GM18873 (cell line): ENCODE measurements at regions not wholly inside any gene's neighbourhood (a gene's known extent, or its start where the extent isn't known, plus 50 kb on each side); places are given as distances from the start of the nearest gene placed in this dataset.

Experiments
- ATAC-seq: cut with Tn5 transposase; IDR thresholded peaks from one replicate; pipeline ENCODE4 v1.9.1; 2021; ENCODE audit warnings: mild to moderate bottlenecking, moderate library complexity, moderate number of reproducible peaks; ENCODE audit not compliant: unreplicated experiment, low FRiP score

DNA sequence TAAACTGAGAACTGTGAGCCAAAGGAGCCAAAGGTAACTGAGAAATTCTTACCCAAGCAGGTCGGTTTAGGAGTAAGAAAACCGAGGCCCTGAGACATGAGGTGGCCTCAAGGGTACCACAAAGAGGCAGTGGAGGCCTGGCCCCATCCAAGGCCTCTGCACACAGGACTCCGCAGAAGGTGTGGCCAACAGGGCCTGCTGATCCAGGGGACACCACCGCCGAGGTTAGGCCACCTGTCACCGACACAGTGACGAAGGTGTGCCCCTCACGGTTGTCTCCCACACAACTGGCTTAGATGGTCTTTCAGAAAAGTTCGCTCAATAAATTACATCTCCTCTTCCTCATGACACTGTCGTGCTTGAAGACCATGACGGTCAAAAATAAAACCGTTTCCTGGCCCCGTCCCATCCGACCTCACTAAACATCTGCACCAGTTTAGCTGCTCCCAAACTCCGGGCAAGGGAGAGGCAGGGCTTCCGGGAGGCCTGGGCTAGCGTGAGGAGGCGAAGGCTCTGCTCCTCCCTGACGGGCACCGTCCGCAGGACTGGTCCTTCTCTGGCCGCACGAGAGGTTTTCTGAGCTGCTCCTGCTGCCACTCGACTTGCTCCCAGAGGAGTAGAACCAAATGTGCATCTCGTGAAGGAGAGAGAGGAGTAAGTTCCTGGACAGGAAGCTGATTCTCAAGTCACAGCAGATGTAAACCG is 442.0 kb downstream of the EIPR1 start:
- ATAC-seq = no peak

DNA sequence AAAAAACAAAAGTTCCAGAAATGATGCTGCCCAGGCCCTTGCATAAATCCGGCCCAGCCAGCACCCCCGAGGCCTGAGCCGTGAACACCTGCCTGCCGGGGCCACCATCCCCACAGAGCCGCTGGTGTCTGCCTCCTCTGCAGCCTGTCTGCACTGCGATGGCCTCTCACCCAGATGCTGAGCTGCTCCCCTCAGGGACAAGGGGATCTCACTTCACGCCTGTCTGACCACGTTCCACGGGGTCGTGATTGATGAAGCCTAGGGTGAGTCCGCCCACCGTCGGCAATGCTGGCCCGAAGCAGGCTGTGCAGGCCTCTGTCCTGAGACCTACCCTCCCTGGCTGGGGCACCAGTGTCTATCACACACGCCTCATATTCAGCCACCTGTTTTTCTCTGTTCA is 444.2 kb downstream of the EIPR1 start:
- ATAC-seq = no peak

DNA sequence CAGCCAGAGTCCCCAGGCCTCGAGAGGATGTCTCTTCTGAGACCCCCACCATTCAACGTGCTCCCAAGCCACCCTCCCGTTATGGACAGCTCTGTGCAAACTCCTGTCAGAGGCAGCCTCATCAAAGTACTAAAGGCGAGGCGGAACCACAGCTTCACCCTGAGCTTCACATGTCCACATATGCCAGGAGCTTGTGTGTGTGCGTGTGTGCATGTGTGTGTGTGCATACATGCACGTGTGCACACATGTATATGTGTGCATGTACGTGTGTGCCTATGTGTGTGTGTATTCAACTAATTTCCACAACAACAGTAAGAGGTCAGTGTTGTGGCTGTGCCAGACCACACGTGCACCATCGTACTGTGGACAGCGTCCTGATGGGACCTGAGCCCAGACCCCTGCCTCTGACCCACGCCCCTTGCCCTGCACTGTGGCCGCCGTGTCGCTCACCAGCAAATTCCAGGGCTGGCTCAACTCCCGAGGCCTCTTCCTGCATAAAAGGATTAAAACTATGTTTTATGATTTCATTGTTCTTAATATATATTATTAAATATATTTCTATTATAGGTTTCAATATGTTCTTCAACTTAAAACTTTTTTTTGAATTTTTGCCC is 444.8 kb downstream of the EIPR1 start:
- no peak for ATAC-seq

DNA sequence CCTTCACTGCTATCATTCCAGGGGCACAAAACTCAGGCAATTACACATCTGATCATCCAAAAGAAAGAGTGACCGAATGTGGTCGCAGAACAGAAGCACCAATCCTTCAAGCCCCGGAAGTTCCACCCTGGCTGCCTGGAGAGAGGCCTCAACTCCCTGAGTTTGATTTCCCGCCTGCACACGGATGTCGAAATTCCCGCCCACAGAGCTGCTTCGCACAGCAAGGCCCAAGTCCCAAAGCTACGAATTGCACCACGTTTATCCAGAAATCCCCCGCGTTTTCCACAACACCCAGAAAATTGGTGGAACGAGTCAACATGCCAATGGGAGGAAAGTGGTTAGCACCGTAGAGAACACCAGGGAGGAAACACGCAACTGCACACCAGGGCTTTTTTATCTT is 445.4 kb downstream of the EIPR1 start:
- ATAC-seq = no peak

DNA sequence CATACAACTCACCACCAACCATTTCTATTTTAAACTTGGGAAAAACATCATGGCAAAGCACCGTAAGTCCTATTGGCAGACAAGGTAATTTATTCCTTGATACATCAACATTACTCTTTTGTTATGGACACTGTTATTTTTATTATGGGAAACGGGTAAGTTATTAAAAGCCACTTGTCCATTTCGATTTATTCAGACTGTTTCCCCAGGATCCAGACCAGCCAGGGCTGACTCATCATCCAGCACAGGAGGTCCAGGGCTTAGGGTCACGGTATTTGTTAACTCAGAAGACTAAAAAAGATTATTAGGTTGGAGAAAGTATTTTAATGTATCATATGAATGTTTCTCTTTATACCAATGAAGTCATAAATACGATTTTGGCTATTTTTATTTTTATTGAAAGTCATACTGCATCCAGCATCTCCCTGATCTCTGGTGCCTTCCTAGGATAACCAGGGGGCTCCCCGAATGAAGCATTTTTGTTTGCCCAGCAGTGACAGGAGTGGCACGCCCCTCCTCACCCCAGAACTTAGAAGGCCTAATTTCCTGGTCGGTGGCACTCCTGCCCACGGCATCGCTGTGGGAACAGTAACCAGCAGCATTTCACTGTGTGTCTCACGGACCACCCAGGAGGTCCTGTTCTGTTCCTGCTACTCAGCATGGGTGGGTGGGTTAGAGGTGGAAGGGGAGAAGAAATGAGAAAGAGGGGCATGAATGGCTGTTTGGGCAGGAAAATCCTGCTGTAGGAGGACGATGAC is 446.1 kb downstream of the EIPR1 start:
- ATAC-seq = no peak

DNA sequence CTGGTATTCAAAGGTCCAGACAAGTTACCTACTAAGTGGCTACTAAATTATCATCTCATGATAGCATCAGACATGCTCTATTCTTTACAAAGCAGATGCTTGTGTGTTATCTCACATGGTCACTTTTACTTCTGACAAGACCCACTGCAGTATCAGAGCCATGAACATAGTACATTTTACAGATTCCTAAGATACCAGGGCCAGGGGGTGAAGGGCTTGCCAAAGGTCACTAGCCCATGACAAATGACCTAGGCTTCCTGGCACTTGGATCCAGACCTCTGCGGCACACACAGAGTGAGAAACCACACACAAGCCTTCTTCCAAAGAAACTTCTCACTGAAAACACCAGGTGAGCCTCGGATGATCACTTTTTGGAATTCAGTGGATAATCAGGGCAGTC is 446.8 kb downstream of the EIPR1 start:
- no peak for ATAC-seq

DNA sequence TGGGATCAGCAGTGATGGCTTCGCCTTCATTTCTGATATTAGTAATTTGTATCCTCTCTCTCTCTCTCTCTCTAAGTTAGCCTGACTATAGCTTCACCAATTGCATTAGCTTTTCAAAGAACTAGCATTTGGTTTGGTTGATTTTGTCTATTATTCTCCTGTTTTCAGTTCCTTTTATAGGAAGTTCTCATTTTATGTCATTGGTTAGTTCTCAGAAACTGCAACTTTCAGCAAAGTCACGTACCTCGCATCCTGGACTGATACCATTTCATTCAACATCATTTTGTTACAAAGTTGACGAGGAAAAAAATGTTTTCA is 450.8 kb downstream of the EIPR1 start:
- ATAC-seq = no peak

DNA sequence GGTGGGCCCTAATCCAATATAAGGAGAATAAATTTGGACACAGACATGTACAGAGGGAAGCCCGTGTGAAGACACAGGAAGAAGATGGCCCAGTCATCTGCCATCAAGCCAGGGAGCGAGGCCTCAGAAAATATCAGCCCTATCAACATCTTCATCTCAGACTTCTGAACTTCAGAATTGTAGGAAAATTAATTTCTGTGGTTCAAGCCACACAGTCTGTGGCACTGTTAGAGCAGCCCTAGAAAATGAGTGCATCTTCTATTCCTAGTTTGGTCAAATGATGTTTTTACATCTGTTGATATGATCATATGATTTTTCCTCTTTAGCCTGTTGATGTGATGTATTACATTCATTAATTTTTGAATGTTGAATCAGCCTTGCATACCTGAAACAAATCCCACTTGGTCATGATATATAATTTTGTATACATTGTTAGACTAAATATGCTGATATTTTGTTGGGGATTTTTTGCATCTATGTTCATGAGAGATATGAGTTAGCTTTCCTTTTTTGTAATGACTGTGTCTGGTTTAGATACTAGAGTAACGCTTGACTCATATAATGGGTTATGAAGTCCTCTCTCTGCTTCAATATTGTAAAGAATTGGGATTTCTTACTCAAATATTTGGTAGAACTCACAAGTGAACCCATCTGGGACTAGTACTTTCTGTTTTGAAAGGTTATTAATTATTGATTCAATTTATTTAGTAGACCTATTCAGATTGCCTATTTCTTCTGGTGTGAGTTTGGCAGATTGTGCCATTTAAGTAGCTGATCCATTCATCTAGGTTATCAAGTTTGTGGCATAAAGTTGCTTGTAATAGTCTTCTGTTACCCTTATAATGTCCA is 451.4 kb downstream of the EIPR1 start:
- peak; percentile 83 for ATAC-seq

DNA sequence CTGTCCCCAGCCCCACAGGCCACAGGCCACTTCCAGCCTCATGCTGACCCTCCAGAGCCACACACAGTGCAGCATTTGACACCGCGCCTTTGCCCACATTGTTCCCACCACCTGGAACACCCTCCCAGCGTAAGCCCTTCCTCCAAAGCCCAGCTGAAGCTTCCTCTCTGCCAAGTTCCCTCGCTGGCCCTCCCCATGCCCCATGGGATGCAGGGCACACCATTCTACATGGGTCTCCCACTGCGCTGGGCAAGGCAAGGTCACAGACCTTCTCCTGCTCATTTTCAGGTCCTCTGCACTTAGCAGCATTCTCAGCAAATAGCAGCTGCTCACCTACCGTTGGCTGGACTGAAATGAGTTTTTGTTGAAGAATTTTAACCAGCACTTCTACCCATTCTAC is 455.5 kb downstream of the EIPR1 start:
- ATAC-seq = no peak

DNA sequence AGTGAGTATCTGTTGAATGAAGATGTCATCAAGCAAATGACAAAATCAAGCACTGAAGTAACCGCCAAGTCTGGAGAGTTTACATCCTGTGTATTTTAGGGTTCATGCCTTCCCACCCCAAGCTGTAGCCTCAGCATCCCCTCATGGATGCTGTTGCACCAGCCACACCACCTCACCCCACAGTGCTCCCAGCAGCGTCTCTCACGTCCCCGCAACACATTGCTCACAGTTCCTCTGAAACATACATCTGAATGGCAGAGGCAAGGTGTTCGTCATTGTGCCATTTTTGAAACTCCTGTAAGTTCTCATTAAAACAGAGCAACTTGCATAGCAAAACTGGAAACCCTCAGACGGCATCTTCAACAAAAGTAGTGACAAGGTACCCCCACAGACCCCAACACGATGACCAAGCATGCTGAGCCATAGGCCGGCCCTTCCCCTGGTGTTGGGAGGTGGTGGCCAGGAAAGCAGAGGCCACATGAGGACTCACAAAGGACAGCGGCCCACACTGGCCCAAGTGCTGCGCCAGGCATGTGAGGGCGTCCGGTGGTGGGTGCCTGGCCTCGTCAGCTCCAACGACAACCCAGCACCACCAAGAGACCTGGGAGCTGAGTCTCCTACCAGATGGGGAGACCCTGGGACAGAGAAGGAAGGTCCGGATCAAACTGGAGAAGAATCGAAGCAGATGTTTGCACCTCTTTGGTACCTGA is 456.5 kb downstream of the EIPR1 start:
- ATAC-seq = no peak

DNA sequence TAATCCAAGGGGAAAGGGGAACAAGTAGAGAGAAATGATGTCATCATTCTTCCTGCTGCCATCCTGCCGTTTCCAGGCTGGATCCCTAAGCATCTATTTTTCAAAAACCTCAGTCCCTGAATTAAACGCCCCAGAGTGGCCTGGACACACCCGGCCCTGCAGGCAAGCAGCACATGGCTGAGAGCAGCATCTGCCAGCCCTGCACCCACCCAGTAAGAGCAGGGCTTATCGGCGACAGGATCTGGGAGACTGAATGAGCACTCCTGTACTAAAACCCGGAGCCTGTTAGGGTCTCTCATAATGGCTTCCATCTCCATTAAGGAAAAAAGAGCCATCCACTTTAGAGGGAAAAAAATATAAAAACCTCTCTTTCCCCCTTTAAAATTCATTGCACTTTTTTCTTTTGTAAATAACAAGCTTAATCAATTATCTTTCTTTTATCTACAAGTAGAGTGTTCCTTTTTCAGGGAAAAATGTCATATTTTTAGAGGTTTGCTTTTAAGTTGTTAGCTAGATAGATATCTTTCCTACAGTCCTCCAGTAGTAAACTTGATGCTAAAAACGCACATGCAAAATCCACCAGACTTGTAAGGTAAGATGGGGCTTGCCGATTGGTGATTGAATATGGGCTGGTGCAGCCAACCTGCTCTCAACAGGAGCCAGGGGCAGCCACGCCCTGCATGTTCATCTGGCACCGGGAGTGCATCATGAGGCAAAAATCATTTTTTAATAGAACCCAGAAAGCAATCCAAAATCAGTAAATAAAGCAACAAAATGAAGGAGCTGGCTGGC is 457.8 kb downstream of the EIPR1 start:
- no peak for ATAC-seq

DNA sequence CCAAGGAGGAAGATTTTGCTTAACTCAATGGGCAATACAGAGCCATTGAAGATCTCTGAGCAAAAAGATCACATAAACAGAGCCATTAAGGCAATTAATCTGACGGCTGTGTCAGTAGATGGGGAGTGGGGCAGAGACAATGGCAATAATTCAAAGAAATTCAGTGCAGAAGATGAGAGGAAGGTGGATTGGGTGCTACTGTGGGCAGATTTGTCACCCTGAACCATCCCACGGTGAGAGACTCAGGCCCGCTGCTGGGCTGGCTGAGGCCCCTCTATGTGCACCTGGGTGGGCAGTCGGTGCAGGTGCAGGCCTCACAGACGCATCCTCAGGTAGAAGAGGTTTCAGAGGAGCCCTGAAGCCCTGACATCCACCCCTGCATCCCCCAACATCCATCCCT is 458.6 kb downstream of the EIPR1 start:
- ATAC-seq = no peak

DNA sequence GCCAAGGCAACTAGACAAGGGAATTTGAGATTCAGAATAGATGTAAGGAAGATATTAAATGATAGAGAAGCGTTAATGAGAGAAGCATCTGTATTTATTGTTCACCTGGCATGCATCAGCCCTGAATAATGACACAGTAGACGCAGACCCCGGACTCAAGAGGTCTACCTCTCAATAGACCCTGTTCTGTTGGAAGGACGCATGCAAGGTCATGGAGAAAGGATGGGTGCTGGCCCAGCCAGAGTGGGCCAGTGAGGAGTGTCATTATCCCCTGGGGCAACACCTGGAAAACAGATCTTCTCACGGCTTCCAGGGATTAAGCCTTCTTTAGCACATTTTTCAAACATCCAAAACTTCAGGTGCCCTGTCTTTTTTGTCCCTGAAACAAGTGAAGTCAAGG is 461.0 kb downstream of the EIPR1 start:
- ATAC-seq = no peak

DNA sequence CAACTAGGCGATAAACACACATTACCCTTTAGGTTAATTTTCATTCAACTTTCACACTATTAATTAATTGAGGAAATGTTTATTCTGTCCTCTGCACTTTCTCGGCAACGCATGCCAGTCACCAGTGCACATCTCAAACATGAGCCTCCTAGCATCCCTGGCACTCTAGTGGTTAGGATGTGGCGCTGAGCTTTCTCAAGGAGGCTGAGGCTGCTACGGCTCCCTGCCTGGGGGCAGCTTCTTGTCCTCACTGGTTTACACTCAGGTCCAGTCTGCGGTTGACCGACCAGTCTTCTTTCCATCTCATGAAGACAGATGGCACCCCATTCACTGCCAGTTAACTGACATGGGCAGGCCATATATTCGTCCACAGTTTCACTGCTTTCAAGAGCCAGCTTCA is 463.4 kb downstream of the EIPR1 start:
- ATAC-seq = no peak

DNA sequence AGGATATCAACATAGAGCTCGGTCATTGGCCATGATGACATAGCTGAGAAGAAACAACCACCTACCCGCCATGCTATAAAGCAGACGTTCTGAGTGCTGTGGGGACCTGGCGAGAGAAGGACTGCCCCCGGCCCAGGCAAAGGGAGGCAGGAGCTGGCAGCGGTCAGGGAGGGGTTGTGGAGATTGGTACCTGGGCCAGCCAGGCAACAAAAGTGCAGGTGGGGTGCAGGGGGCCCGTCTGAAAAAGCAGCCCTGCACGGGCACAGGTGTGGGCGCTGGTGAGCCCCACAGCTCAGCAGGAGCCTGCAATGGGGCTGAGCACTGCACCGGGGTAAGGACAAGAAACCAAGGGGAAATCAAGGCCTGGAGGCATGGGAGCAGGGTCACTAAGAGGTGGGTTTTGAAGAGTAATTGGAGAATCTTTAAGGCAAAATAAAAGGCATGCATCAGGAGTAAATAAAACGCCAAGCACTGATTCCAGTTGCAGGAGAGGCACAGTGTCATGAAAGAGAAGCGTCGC is 464.0 kb downstream of the EIPR1 start:
- ATAC-seq = no peak

DNA sequence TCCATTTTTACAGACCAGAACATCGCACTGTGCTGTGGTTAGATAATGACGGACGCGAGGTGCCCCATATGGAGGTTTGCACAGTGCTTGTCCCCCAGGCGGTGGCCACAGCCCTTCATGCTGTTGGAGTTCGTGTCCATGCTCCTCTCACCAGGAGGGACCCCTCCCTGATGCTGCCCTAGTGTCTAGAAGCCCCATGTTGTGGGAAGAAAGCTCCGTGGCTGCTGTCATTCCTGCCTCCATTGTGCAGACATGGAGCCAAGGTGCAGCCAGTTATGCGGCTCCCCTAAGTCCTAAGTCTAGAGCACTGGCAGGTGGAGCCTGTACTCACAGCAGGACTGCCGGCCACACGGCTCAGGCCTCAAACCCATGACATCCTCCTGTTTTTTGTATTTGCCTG is 464.9 kb downstream of the EIPR1 start:
- no peak for ATAC-seq

DNA sequence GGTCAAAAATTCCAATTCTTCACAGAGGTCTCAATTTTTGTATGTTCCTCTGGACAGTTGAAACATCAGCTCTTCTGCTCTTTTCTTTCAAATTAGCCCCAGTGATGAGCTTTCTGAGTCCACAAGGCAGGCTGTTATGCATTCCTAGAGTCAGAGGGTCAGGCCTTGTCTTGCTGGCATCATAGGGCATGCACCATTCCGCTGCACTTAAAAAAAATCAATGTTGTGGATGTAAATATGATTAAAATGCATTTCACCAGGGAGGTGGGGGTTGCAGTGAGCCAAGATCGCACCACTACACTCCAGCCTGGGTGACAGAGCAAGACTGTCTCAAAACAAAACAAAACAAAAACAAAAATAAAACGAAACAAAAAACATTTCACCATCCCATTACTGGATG is 465.3 kb downstream of the EIPR1 start:
- ATAC-seq = no peak

DNA sequence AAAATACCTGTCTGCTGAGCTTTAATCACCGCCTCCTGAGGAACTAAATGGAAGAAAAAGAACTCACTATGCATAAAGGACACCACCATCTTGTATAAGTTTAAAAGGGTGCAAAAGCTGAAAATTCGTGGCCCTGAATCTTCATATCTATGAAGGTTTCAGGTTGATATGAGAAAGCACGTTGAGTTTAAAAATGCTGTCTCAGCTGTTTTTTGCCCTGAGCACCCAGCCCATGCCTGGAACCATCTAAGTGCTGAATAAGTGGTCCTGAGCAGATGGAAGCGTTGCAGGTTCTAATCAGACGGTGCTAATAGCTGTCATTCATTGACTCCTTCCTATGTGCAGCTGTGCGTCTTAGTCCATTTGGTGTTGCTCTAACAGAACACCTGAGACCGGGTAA is 467.4 kb downstream of the EIPR1 start:
- ATAC-seq = no peak
